HEK293 (cell line): ENCODE measurements at regions not wholly inside any gene's neighbourhood (a gene's known extent, or its start where the extent isn't known, plus 50 kb on each side); places are given as distances from the start of the nearest gene placed in this dataset.

Source experiments
- CTCF ChIA-PET: fragments of 350-600 bp; formaldehyde crosslinking; extraction: SDS; loops from one replicate; lab custom pipeline; 2021; ENCODE audit warnings: antibody characterized with exemption; lab: Yijun Ruan, JAX
- POLR2A ChIA-PET: fragments of 300-600 bp; formaldehyde crosslinking; extraction: SDS; loops from one replicate; lab custom pipeline; 2020; ENCODE audit warnings: antibody characterized with exemption, inconsistent platforms; lab: Yijun Ruan, JAX
- H3K27ac ChIP-seq: fragments of 200-500 bp; sonication (Bioruptor generic); 2 replicates; pipeline ENCODE4 v1.5.1; 2014; ENCODE audit warnings: low read depth, low read length, control low read depth, inconsistent platforms; ENCODE audit errors: extremely low read depth
- H3K36me3 ChIP-seq, 2 experiments: fragments of 200-500 bp in 1 of 2; sonication (Bioruptor generic) in 1 of 2; 1 replicate in 1 of 2; 2 replicates in 1 of 2; pipeline ENCODE4 v1.5.1; 2014 to 2017; ENCODE audit warnings: inconsistent platforms in 2 of 2, low read length in 2 of 2; ENCODE audit not compliant: control insufficient read depth in 2 of 2, insufficient read depth in 1 of 2
- H3K4me1 ChIP-seq: fragments of 200-500 bp; sonication (Bioruptor generic); 2 replicates; pipeline ENCODE4 v1.5.1; 2014; ENCODE audit warnings: mild to moderate bottlenecking, low read length, inconsistent platforms; ENCODE audit not compliant: control insufficient read depth, insufficient read depth
- H3K4me3 ChIP-seq: 2 replicates; pipeline ENCODE4 v1.5.1; 2011; ENCODE audit warnings: low read depth, mild to moderate bottlenecking, control low read depth, low read length, moderate library complexity
- H3K9me3 ChIP-seq: fragments of 200-500 bp; sonication (Bioruptor generic); 2 replicates; pipeline ENCODE4 v1.5.1; 2014; ENCODE audit warnings: low read depth, low read length, inconsistent platforms; ENCODE audit not compliant: control insufficient read depth, insufficient read depth
- FEZF1 ChIP-seq: fragments of 450-650 bp; formaldehyde crosslinking; IDR thresholded peaks from 2 replicates; pipeline ENCODE4 v1.5.1; 2016; ENCODE audit warnings: missing biosample characterization, missing genetic modification characterization
- GLIS1 ChIP-seq: fragments of 450-650 bp; formaldehyde crosslinking; IDR thresholded peaks from 2 replicates; pipeline ENCODE4 v1.5.1; 2016; ENCODE audit warnings: missing biosample characterization, missing genetic modification characterization
- OSR2 ChIP-seq: fragments of 450-650 bp; formaldehyde crosslinking; IDR thresholded peaks from 2 replicates; pipeline ENCODE4 v1.5.1; 2016; ENCODE audit warnings: missing biosample characterization, missing genetic modification characterization
- ZBTB10 ChIP-seq: fragments of 450-650 bp; formaldehyde crosslinking; IDR thresholded peaks from 2 replicates; pipeline ENCODE4 v1.5.1; 2016; ENCODE audit warnings: missing biosample characterization, missing genetic modification characterization
- ZNF121 ChIP-seq: fragments of 450-650 bp; formaldehyde crosslinking; IDR thresholded peaks from 2 replicates; pipeline ENCODE4 v1.5.1; 2016; ENCODE audit warnings: missing biosample characterization, missing genetic modification characterization
- ZNF175 ChIP-seq: fragments of 450-650 bp; formaldehyde crosslinking; IDR thresholded peaks from 2 replicates; pipeline ENCODE4 v1.5.1; 2016; ENCODE audit warnings: missing biosample characterization, missing genetic modification characterization
- ZNF184 ChIP-seq: fragments of 450-650 bp; IDR thresholded peaks from 2 replicates; pipeline ENCODE4 v1.5.1; 2018; ENCODE audit warnings: missing biosample characterization, mild to moderate bottlenecking, missing genetic modification characterization
- ZNF423 ChIP-seq: fragments of 450-650 bp; formaldehyde crosslinking; IDR thresholded peaks from 2 replicates; pipeline ENCODE4 v1.5.1; 2016; ENCODE audit warnings: missing biosample characterization, missing genetic modification characterization
- ZNF473 ChIP-seq: fragments of 450-650 bp; formaldehyde crosslinking; IDR thresholded peaks from 2 replicates; pipeline ENCODE4 v1.5.1; 2017; ENCODE audit warnings: missing biosample characterization, missing genetic modification characterization
- ZNF510 ChIP-seq: fragments of 450-650 bp; formaldehyde crosslinking; IDR thresholded peaks from 2 replicates; pipeline ENCODE4 v1.5.1; 2018; ENCODE audit warnings: mild to moderate bottlenecking, missing genetic modification characterization, missing biosample characterization; ENCODE audit not compliant: insufficient replicate concordance
- ZNF555 ChIP-seq: fragments of 450-650 bp; formaldehyde crosslinking; conservative IDR thresholded peaks from 2 replicates; pipeline ENCODE4 v1.5.1; 2017; ENCODE audit warnings: missing biosample characterization, mild to moderate bottlenecking, missing genetic modification characterization, inconsistent platforms
- ZNF623 ChIP-seq: fragments of 450-650 bp; formaldehyde crosslinking; IDR thresholded peaks from 2 replicates; pipeline ENCODE4 v1.5.1; 2016; ENCODE audit warnings: missing biosample characterization, missing genetic modification characterization
- ZNF629 ChIP-seq: fragments of 450-650 bp; formaldehyde crosslinking; IDR thresholded peaks from 2 replicates; pipeline ENCODE4 v1.5.1; 2017; ENCODE audit warnings: missing biosample characterization, missing genetic modification characterization
- ZSCAN30 ChIP-seq: fragments of 450-650 bp; IDR thresholded peaks from 2 replicates; pipeline ENCODE4 v1.5.1; 2018; ENCODE audit warnings: missing biosample characterization, mild to moderate bottlenecking, missing genetic modification characterization, moderate library complexity
- TF ChIP-seq, protein P1 (sequence below): fragments of 450-650 bp; formaldehyde crosslinking; IDR thresholded peaks from 2 replicates; pipeline ENCODE4 v1.5.1; 2017; ENCODE audit warnings: missing biosample characterization, missing genetic modification characterization
- TF ChIP-seq, protein P2 (sequence below): fragments of 450-650 bp; formaldehyde crosslinking; IDR thresholded peaks from 2 replicates; pipeline ENCODE4 v1.5.1; 2016; ENCODE audit warnings: missing biosample characterization, missing genetic modification characterization
- TF ChIP-seq, protein P3 (sequence below): fragments of 450-650 bp; formaldehyde crosslinking; IDR thresholded peaks from 2 replicates; pipeline ENCODE4 v1.5.1; 2017; ENCODE audit warnings: missing biosample characterization, missing genetic modification characterization

DNA sequence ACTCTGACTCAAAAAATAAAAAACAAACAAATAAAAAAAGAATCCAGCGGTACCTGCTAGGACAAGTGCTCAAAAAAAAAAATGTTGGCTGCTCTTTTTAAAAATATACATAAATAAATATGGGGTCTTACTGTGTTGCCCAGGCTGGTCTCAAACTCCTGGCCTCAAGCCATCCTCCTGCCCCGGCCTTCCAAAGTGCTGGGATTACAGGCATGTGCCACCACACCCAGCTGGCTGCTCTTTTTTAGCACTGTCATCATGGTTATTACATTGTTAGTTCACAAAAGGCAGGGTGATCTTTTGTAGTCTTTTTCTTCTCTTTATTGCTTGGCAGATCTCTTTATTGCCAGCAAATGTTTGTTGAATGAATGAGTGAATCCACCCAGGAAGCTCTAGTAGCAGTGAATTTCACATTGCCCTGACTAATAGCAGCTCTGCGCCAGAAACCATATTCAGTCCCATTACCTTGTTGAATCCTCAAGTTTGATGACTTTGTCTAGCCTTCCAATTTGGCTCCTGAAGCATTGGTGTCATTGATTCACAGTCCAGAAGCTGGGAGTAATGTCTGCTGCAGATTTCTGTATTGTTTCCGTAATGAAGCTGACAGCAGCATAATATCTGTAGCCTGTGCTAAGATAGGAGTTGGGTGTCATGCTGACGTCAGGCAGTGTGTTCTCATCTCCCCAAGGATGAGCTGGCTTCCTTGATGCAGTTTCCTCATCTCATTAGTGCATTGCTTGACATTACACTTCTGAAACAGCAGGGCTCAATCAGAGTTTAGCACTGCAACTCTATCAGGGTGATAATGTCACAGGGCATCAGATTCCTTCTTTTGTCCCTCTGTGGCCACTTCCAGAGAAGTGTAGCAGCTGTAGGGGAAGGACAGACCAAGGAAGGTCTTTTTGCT is 84.9 kb upstream of the TGM3 start:
- Histone ChIP-seq H3K9me3 (no peaks in the 10 kb centered on the region), H3K4me3 (no peak overlapping the region), H3K4me1 (0 out of 2 replicates have a peak, but pooled peaks cover 2% of the 10 kb centered on the region), H3K36me3 (no peaks in the 10 kb centered on the region), H3K27ac (no peak overlapping the region)
- ChIA-PET POLR2A (no interaction called here), CTCF (interaction anchor here (0.5 to 6.4 kb wide), 5 partner anchors 38 to 246 kb away, joined by 4 to 68 read pairs (median 5); no protein-coding TSS in a partner anchor)
- TF ChIP-seq FEZF1 (tag by site-specific recombination) (peak; percentile 40; the same call in 1 of the 2 replicates), GLIS1 (tag by site-specific recombination) (no peak), ZNF121 (tag by site-specific recombination) (peak; percentile 29; the same call in 1 of the 2 replicates), ZNF555 (tag by site-specific recombination) (no peak)
- TF ChIP-seq, protein P1, sequence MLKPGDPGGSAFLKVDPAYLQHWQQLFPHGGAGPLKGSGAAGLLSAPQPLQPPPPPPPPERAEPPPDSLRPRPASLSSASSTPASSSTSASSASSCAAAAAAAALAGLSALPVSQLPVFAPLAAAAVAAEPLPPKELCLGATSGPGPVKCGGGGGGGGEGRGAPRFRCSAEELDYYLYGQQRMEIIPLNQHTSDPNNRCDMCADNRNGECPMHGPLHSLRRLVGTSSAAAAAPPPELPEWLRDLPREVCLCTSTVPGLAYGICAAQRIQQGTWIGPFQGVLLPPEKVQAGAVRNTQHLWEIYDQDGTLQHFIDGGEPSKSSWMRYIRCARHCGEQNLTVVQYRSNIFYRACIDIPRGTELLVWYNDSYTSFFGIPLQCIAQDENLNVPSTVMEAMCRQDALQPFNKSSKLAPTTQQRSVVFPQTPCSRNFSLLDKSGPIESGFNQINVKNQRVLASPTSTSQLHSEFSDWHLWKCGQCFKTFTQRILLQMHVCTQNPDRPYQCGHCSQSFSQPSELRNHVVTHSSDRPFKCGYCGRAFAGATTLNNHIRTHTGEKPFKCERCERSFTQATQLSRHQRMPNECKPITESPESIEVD (tag by site-specific recombination): no peak

GRCh38 chr20:2212456-2213015 is 83.3 kb upstream of the TGM3 start:
- Histone ChIP-seq H3K4me3 (no peak overlapping the region), H3K27ac (no peak overlapping the region), H3K4me1 (0 out of 2 replicates have a peak, but pooled peaks cover 2% of the 10 kb centered on the region), H3K9me3 (no peaks in the 10 kb centered on the region), H3K36me3 (no peaks in the 10 kb centered on the region)
- TF ChIP-seq ZNF121 (tag by site-specific recombination): no peak
- no peak for TF ChIP-seq ZNF555 (tag by site-specific recombination)
- no peak for TF ChIP-seq ZNF175 (tag by site-specific recombination)
- no peak for TF ChIP-seq ZNF623
- TF ChIP-seq ZNF423 (tag by site-specific recombination): no peak
- TF ChIP-seq ZNF184: no peak
- TF ChIP-seq, protein P2, sequence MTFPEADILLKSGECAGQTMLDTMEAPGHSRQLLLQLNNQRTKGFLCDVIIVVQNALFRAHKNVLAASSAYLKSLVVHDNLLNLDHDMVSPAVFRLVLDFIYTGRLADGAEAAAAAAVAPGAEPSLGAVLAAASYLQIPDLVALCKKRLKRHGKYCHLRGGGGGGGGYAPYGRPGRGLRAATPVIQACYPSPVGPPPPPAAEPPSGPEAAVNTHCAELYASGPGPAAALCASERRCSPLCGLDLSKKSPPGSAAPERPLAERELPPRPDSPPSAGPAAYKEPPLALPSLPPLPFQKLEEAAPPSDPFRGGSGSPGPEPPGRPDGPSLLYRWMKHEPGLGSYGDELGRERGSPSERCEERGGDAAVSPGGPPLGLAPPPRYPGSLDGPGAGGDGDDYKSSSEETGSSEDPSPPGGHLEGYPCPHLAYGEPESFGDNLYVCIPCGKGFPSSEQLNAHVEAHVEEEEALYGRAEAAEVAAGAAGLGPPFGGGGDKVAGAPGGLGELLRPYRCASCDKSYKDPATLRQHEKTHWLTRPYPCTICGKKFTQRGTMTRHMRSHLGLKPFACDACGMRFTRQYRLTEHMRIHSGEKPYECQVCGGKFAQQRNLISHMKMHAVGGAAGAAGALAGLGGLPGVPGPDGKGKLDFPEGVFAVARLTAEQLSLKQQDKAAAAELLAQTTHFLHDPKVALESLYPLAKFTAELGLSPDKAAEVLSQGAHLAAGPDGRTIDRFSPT (tag by site-specific recombination): no peak
- POLR2A ChIA-PET: no interaction called here
- CTCF ChIA-PET: interaction anchor here (0.8 to 6.4 kb wide), 3 partner anchors 9 to 240 kb away, joined by 3 to 68 read pairs (median 5); no protein-coding TSS in a partner anchor

DNA sequence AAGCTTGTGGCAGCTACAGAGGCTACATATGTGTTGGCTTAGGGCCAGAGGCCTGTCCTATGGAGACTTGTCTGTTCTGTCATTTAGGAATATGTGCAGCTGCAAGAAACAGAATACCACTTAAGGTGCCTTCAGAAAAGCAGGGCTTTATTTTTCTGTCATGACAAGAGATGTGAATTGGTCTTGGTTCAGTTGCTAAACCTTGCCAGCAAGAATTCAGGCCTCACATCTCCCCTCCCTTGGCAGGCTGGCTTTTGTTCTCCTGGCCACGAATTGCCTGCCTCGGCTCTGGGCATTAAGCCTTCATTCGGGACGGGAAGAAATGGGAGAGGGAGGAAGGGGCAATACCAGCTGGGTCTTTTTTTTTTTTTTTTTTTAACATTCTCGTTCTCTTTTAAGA is 82.4 kb upstream of the TGM3 start:
- no peaks in the 10 kb centered on the region for H3K4me1 ChIP-seq
- TF ChIP-seq, protein P3, sequence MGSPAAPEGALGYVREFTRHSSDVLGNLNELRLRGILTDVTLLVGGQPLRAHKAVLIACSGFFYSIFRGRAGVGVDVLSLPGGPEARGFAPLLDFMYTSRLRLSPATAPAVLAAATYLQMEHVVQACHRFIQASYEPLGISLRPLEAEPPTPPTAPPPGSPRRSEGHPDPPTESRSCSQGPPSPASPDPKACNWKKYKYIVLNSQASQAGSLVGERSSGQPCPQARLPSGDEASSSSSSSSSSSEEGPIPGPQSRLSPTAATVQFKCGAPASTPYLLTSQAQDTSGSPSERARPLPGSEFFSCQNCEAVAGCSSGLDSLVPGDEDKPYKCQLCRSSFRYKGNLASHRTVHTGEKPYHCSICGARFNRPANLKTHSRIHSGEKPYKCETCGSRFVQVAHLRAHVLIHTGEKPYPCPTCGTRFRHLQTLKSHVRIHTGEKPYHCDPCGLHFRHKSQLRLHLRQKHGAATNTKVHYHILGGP (tag by site-specific recombination): no peak
- TF ChIP-seq ZNF473 (tag by site-specific recombination) (no peak), ZNF629 (tag by site-specific recombination) (no peak), OSR2 (tag by site-specific recombination) (no peak), ZNF510 (tag by site-specific recombination) (no peak), ZSCAN30 (no peak), ZBTB10 (tag by site-specific recombination) (no peak)

More for the DNA sequence above, 82.4 kb upstream of the TGM3 start:
- CTCF ChIA-PET: interaction anchor here (1.2 kb wide), 1 partner anchor 12 kb away, joined by 3 read pairs; no protein-coding TSS in a partner anchor
- no peak overlapping the region for H3K4me3 ChIP-seq
- no peaks in the 10 kb centered on the region for H3K9me3 ChIP-seq
- H3K36me3 ChIP-seq: no peaks in the 10 kb centered on the region
- H3K27ac ChIP-seq: no peak overlapping the region
- POLR2A ChIA-PET: no interaction called here
